Esophagus muscularis mucosa (tissue), 2 donors: ENCODE measurements at regions not wholly inside any gene's neighbourhood (a gene's known extent, or its start where the extent isn't known, plus 50 kb on each side); places are given as distances from the start of the nearest gene placed in this dataset.

ENCODE experiments used
- EP300 ChIP-seq: sonication (generic); formaldehyde crosslinking; IDR thresholded peaks from one replicate; pipeline ENCODE4 v1.6.1; 2017; ENCODE audit warnings: antibody characterized with exemption
- POLR2A ChIP-seq: fragments of 450-650 bp; IDR thresholded peaks from one replicate; pipeline ENCODE4 v1.6.1; 2017; ENCODE audit warnings: antibody characterized with exemption, moderate library complexity, mild to moderate bottlenecking, low read depth

GRCh38 chr5:113864437-113864836 lies 350.9 kb downstream of the YTHDC2 start:
- no peak for TF ChIP-seq POLR2A
- TF ChIP-seq EP300 = no peak
